Erythroblast (primary cell): ENCODE measurements at regions not wholly inside any gene's neighbourhood (a gene's known extent, or its start where the extent isn't known, plus 50 kb on each side); places are given as distances from the start of the nearest gene placed in this dataset.

Source experiments
- GATA1 ChIP-seq: IDR thresholded peaks from 2 replicates; pipeline ENCODE4 v1.6.1; 2011; ENCODE audit warnings: low read depth, mild to moderate bottlenecking, control low read depth, low read length, moderate library complexity
- POLR2A ChIP-seq: IDR thresholded peaks from 2 replicates; pipeline ENCODE4 v1.6.1; 2011; ENCODE audit warnings: mild to moderate bottlenecking, low read length

GRCh38 chr20:20966171-20966570, 140.0 kb downstream of the LINC00237 start:
- TF ChIP-seq POLR2A (no peak), GATA1 (no peak)
